ACC112 (cell line): ENCODE measurements at regions not wholly inside any gene's neighbourhood (a gene's known extent, or its start where the extent isn't known, plus 50 kb on each side); places are given as distances from the start of the nearest gene placed in this dataset.

ENCODE experiments used
- H2AFZ ChIP-seq: fragments of 200-600 bp; sonication (generic); one replicate; pipeline ENCODE4 v1.6.0; 2017; ENCODE audit warnings: antibody characterized with exemption, low read length; ENCODE audit not compliant: unreplicated experiment
- H3K27ac ChIP-seq: fragments of 200-600 bp; sonication (generic); 2 replicates; pipeline ENCODE4 v1.5.1; 2014; ENCODE audit warnings: low read depth, mild to moderate bottlenecking, antibody characterized with exemption, low read length, moderate library complexity
- H3K27me3 ChIP-seq: fragments of 200-600 bp; sonication (generic); 2 replicates; pipeline ENCODE4 v1.6.1; 2014; ENCODE audit warnings: mild to moderate bottlenecking, antibody characterized with exemption, low read length, moderate library complexity, mixed read lengths; ENCODE audit not compliant: insufficient read depth
- H3K36me3 ChIP-seq: fragments of 200-600 bp; sonication (generic); 2 replicates; pipeline ENCODE4 v1.6.1; 2016; ENCODE audit warnings: mild to moderate bottlenecking, antibody characterized with exemption, low read length, moderate library complexity, mixed read lengths; ENCODE audit not compliant: insufficient read depth
- H3K4me1 ChIP-seq: fragments of 200-600 bp; sonication (generic); one replicate; pipeline ENCODE4 v1.6.1; 2016; ENCODE audit warnings: low read length, mixed read lengths; ENCODE audit not compliant: insufficient read depth, unreplicated experiment, control insufficient read depth
- H3K4me3 ChIP-seq: fragments of 200-600 bp; sonication (generic); 2 replicates; pipeline ENCODE4 v1.5.1; 2014; ENCODE audit warnings: mild to moderate bottlenecking, low read depth, low read length
- H3K79me2 ChIP-seq: fragments of 200-600 bp; sonication (generic); one replicate; pipeline ENCODE4 v1.6.0; 2016; ENCODE audit warnings: low read length; ENCODE audit not compliant: control insufficient read depth, unreplicated experiment, insufficient read depth

GRCh38 chr19:27796073-27796472 is 1416.9 kb downstream of the UQCRFS1 start:
- Histone ChIP-seq H3K27me3 (no peaks in the 10 kb centered on the region), H3K27ac (no peak overlapping the region), H3K4me3 (no peak overlapping the region), H3K79me2 (peaks cover 39% of the 10 kb centered on the region), H2AFZ (no peak overlapping the region), H3K4me1 (peaks cover 7% of the 10 kb centered on the region), H3K36me3 (no peaks in the 10 kb centered on the region)

DNA sequence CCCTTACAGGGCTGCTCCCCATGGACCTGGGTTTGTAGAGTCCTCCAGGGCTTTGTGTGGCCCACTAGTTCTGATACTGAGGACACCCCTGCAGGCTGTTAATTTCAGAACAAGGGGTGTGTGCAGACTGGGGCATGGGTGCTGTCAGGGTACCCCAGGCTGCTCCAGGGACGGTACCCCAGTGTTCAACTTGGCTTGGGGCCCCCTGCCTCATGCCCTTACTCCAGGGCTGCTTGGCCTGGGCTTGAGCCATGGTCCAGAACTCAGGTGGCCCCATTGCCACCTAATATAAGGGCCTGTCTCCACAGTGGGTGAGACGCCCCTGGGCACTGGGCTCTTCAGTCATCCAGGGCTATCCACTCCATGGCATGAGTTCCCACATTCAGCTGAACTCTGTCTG is 1417.6 kb downstream of the UQCRFS1 start:
- peak overlapping the region; percentile 83 for H3K4me3 ChIP-seq
- H3K27ac ChIP-seq = no peak overlapping the region
- H2AFZ ChIP-seq = no peak overlapping the region
- no peaks in the 10 kb centered on the region for H3K36me3 ChIP-seq
- peaks cover 10% of the 10 kb centered on the region for H3K4me1 ChIP-seq
- peaks cover 46% of the 10 kb centered on the region for H3K79me2 ChIP-seq
- no peaks in the 10 kb centered on the region for H3K27me3 ChIP-seq

- Histone ChIP-seq H3K27me3 (no peaks in the 10 kb centered on the region), H3K4me3 (peak overlapping the region; percentile 83), H3K36me3 (no peaks in the 10 kb centered on the region), H3K27ac (peak overlapping the region; percentile 4), H3K4me1 (peaks cover 10% of the 10 kb centered on the region), H2AFZ (peak overlapping the region; percentile 59), H3K79me2 (peaks cover 46% of the 10 kb centered on the region)
Measured at GRCh38 chr19:27794494-27795042, 1418.4 kb downstream of the UQCRFS1 start.

- Histone ChIP-seq H3K27me3 (no peaks in the 10 kb centered on the region), H3K4me1 (peaks cover 10% of the 10 kb centered on the region), H2AFZ (peak overlapping the region; percentile 59), H3K36me3 (no peaks in the 10 kb centered on the region), H3K27ac (peak overlapping the region; percentile 39), H3K4me3 (peak overlapping the region; percentile 83), H3K79me2 (peaks cover 46% of the 10 kb centered on the region)
Measured at GRCh38 chr19:27793644-27794493, 1419.1 kb downstream of the UQCRFS1 start.

GRCh38 chr19:27793128-27793643 is 1419.8 kb downstream of the UQCRFS1 start:
- peak overlapping the region; percentile 53 for H3K27ac ChIP-seq
- peak overlapping the region; percentile 97 for H2AFZ ChIP-seq
- H3K4me3 ChIP-seq = peak overlapping the region; percentile 83
- H3K4me1 ChIP-seq = peaks cover 10% of the 10 kb centered on the region
- H3K36me3 ChIP-seq = no peaks in the 10 kb centered on the region
- H3K79me2 ChIP-seq = peaks cover 46% of the 10 kb centered on the region
- H3K27me3 ChIP-seq = no peaks in the 10 kb centered on the region

DNA sequence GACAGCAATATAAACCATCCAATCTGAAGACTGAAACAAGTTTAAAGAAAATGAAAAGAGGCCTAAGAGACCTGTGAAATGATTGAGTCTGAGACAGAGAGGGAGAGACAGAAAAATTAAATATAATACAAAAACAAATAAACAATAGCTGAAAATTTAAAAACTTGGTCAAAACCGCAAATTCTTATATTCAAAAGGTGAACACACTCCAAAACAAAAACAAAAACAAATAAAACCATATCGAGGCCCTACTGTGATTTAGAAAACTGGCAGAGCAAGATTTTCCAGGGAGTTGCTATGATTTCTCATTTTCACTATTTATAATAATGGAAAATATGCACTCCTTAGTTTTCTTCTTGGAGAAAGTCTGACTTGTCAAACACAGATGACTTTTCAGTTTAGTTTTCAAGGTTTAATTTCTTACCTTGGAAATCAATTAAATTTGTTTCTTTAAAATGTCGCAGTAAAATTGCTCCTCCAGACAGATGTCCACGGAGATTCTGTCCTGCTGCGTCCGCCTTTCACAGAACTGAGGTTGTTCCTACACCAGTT is 1420.3 kb downstream of the UQCRFS1 start:
- Histone ChIP-seq H3K4me3 (peak overlapping the region; percentile 83), H3K27me3 (no peaks in the 10 kb centered on the region), H3K79me2 (peaks cover 50% of the 10 kb centered on the region), H2AFZ (peak overlapping the region; percentile 97), H3K27ac (peak overlapping the region; percentile 53), H3K36me3 (no peaks in the 10 kb centered on the region), H3K4me1 (peaks cover 10% of the 10 kb centered on the region)

DNA sequence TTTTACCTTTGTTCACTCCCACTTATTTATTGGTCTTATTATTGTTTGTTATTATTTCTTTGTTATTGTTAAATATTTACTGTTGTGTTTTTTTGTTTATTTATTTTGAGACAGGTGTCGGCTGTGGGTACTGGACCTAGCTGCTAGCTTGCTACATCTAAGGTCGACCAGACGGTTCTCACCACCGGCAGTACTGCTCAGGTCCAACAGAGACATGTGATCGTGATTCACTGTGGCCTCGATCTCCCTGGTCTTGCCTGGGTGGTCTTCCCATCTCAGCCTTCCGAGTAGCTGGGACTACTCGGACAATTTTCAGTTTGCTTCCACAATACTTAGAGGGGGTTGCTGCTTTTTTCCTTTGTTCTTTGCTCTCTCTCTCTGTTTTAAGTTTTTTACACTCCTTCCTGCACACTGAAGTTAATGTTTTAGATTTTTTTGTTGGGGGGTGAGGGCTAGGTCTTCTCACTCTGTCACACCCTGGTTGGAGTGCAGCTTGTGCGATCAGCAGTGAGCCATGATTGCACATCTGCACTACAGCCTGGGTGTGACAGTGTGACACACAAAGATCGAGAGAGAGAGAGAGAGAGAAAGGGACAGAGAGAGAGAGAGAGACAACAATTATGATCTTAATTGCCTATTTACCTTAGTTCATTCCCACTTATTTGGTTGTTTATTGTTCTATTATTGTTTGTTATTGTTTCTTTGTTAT is 1432.4 kb downstream of the UQCRFS1 start:
- H2AFZ ChIP-seq = no peak overlapping the region
- no peaks in the 10 kb centered on the region for H3K4me1 ChIP-seq
- H3K27me3 ChIP-seq = no peaks in the 10 kb centered on the region
- peaks cover 10% of the 10 kb centered on the region for H3K79me2 ChIP-seq
- no peak overlapping the region for H3K27ac ChIP-seq
- no peaks in the 10 kb centered on the region for H3K36me3 ChIP-seq
- no peak overlapping the region for H3K4me3 ChIP-seq

GRCh38 chr19:27779954-27780353 is 1433.0 kb downstream of the UQCRFS1 start:
- Histone ChIP-seq H3K4me1 (no peaks in the 10 kb centered on the region), H3K27me3 (no peaks in the 10 kb centered on the region), H2AFZ (no peak overlapping the region), H3K27ac (no peak overlapping the region), H3K36me3 (no peaks in the 10 kb centered on the region), H3K79me2 (peaks cover 5% of the 10 kb centered on the region), H3K4me3 (no peak overlapping the region)

- Histone ChIP-seq H3K4me3 (no peak overlapping the region), H2AFZ (no peak overlapping the region), H3K27ac (no peak overlapping the region), H3K79me2 (no peaks in the 10 kb centered on the region), H3K36me3 (no peaks in the 10 kb centered on the region; the same call in 1 of the 2 replicates), H3K27me3 (no peaks in the 10 kb centered on the region), H3K4me1 (no peaks in the 10 kb centered on the region)
Measured at GRCh38 chr19:27777726-27778125, 1435.2 kb downstream of the UQCRFS1 start.

DNA sequence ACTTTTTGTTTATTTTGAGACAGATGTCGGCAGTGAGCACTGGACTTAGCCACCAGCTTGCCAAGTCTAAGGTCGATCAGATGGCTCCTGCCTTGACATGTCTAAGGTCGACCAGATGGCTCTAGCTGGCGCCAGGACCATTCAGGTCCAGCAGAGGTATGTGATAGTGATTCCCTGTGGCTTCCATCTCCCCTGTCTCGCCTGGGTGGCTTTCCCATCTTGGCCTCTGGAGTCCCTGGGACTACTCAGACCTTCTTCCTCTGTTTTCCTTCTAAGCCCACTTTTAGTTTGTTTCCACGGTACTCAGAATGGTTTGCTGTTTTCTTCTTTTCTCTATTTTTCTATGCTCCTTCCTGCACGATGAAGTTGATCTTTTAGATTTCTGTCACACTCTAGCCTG is 1435.7 kb downstream of the UQCRFS1 start:
- no peaks in the 10 kb centered on the region for H3K27me3 ChIP-seq
- H3K79me2 ChIP-seq = no peaks in the 10 kb centered on the region
- H3K4me3 ChIP-seq = no peak overlapping the region
- no peak overlapping the region for H3K27ac ChIP-seq
- H3K36me3 ChIP-seq = no peaks in the 10 kb centered on the region; the same call in 1 of the 2 replicates
- no peak overlapping the region for H2AFZ ChIP-seq
- no peaks in the 10 kb centered on the region for H3K4me1 ChIP-seq
